HepG2 (cell line): ENCODE measurements at regions not wholly inside any gene's neighbourhood (a gene's known extent, or its start where the extent isn't known, plus 50 kb on each side); places are given as distances from the start of the nearest gene placed in this dataset.

Experiments used
- FOXP4 ChIP-seq: sonication (generic); formaldehyde crosslinking; IDR thresholded peaks from 2 replicates; pipeline ENCODE4 v1.4.0; 2020; ENCODE audit warnings: missing genetic modification reagents
- GMEB2 ChIP-seq: IDR thresholded peaks from 2 replicates; pipeline ENCODE4 v1.6.1; 2016; ENCODE audit warnings: missing biosample characterization, missing genetic modification reagents, low read depth
- HMGXB3 ChIP-seq: sonication (generic); formaldehyde crosslinking; IDR thresholded peaks from 2 replicates; pipeline ENCODE4 v1.4.0; 2020; ENCODE audit warnings: missing genetic modification reagents, borderline replicate concordance
- KAT7 ChIP-seq: IDR thresholded peaks from 2 replicates; pipeline ENCODE4 v1.6.1; 2018; ENCODE audit warnings: borderline replicate concordance, missing compliant biosample characterization
- KLF11 ChIP-seq: IDR thresholded peaks from 2 replicates; pipeline ENCODE4 v1.6.1; 2016; ENCODE audit warnings: missing compliant biosample characterization
- MAFF ChIP-seq: IDR thresholded peaks from 2 replicates; pipeline ENCODE4 v1.6.1; 2011; ENCODE audit warnings: low read depth, low read length, improper control_type of control experiment
- PBX3 ChIP-seq: sonication (generic); formaldehyde crosslinking; IDR thresholded peaks from 2 replicates; pipeline ENCODE4 v1.8.1; 2023; ENCODE audit warnings: missing genetic modification reagents, inconsistent platforms, borderline replicate concordance
- RELA ChIP-seq: sonication (generic); formaldehyde crosslinking; IDR thresholded peaks from 2 replicates; pipeline ENCODE4 v1.4.0; 2020; ENCODE audit warnings: missing genetic modification reagents
- SMARCC2 ChIP-seq: fragments of 450-650 bp; IDR thresholded peaks from 2 replicates; pipeline ENCODE4 v1.6.1; 2017; ENCODE audit warnings: antibody characterized with exemption, mild to moderate bottlenecking
- TCF12 ChIP-seq, 2 experiments: fragments of 450-650 bp in 1 of 2; sonication (generic) in 1 of 2; formaldehyde crosslinking in 1 of 2; IDR thresholded peaks; 2 replicates each; pipeline versions ENCODE4 v1.6.1 to v1.8.0; 2017 to 2022; ENCODE audit warnings: antibody characterized with exemption in 1 of 2, mild to moderate bottlenecking in 1 of 2, missing genetic modification reagents in 1 of 2, moderate library complexity in 1 of 2
- ZBTB49 ChIP-seq: sonication (generic); formaldehyde crosslinking; IDR thresholded peaks from 2 replicates; pipeline ENCODE4 v1.4.0; 2020; ENCODE audit warnings: missing genetic modification reagents, borderline replicate concordance
- ZFY ChIP-seq: sonication (generic); formaldehyde crosslinking; IDR thresholded peaks from 2 replicates; pipeline ENCODE4 v1.4.0; 2020; ENCODE audit warnings: missing genetic modification reagents
- ZMYM2 ChIP-seq: sonication (generic); formaldehyde crosslinking; IDR thresholded peaks from 2 replicates; pipeline ENCODE4 v1.8.0; 2022; ENCODE audit warnings: mild to moderate bottlenecking, missing genetic modification reagents
- ZNF331 ChIP-seq: sonication (generic); formaldehyde crosslinking; IDR thresholded peaks from 2 replicates; pipeline ENCODE4 v1.4.0; 2020; ENCODE audit warnings: missing genetic modification reagents

- TF ChIP-seq KAT7 (CRISPR knock-in tag): no peak
- no peak for TF ChIP-seq RELA
- peak; percentile 23; the same call in 1 of the 2 replicates for TF ChIP-seq FOXP4 (CRISPR knock-in tag)
- 0 out of 2 replicates have a peak, but pooled peaks have one; percentile 21 for TF ChIP-seq ZFY (CRISPR knock-in tag)
- no peak for TF ChIP-seq SMARCC2
- TF ChIP-seq KLF11 (CRISPR knock-in tag): no peak
- TF ChIP-seq MAFF: peak; percentile 71
- TF ChIP-seq ZBTB49 (CRISPR knock-in tag): no peak
- TF ChIP-seq ZNF331 (CRISPR knock-in tag): peak; percentile 41; the same call in 1 of the 2 replicates
- no peak for TF ChIP-seq TCF12 (IDR thresholded peaks at IDR 0.05)
- TF ChIP-seq TCF12 (CRISPR knock-in tag; IDR thresholded peaks at IDR 0.05): 0 out of 2 replicates have a peak, but pooled peaks have one; percentile 31
- TF ChIP-seq HMGXB3 (CRISPR knock-in tag): no peak
- no peak for TF ChIP-seq PBX3 (CRISPR knock-in tag)
- TF ChIP-seq GMEB2 (CRISPR knock-in tag): no peak
- TF ChIP-seq ZMYM2 (CRISPR knock-in tag): no peak
These were observed 782.4 kb upstream of the EYS start (continued) for GRCh38 chr6:66489269-66489987.
